Upper lobe of left lung (tissue), 4 donors: ENCODE measurements at regions not wholly inside any gene's neighbourhood (a gene's known extent, or its start where the extent isn't known, plus 50 kb on each side); places are given as distances from the start of the nearest gene placed in this dataset.

Experiments used
- POLR2A ChIP-seq, 4 donors: fragments of 450-650 bp; IDR thresholded peaks; one replicate each; pipeline ENCODE4 v1.5.1; 2016 to 2017; ENCODE audit warnings: antibody characterized with exemption in 4 of 4, mild to moderate bottlenecking in 2 of 4
- TF ChIP-seq, protein P1 (sequence below), 6 experiments: fragments of 450-650 bp in 4 of 6; fragments of 200-600 bp in 2 of 6; sonication (generic) in 2 of 6; IDR thresholded peaks; one replicate each; pipeline ENCODE4 v1.5.1; 2016 to 2019; ENCODE audit warnings: antibody characterized with exemption in 6 of 6

GRCh38 chr2:64246962-64247361, 102.7 kb upstream of the PELI1 start:
- no peak for TF ChIP-seq POLR2A (IDR thresholded peaks at IDR 0.05)
- TF ChIP-seq, protein P1, sequence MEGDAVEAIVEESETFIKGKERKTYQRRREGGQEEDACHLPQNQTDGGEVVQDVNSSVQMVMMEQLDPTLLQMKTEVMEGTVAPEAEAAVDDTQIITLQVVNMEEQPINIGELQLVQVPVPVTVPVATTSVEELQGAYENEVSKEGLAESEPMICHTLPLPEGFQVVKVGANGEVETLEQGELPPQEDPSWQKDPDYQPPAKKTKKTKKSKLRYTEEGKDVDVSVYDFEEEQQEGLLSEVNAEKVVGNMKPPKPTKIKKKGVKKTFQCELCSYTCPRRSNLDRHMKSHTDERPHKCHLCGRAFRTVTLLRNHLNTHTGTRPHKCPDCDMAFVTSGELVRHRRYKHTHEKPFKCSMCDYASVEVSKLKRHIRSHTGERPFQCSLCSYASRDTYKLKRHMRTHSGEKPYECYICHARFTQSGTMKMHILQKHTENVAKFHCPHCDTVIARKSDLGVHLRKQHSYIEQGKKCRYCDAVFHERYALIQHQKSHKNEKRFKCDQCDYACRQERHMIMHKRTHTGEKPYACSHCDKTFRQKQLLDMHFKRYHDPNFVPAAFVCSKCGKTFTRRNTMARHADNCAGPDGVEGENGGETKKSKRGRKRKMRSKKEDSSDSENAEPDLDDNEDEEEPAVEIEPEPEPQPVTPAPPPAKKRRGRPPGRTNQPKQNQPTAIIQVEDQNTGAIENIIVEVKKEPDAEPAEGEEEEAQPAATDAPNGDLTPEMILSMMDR (IDR thresholded peaks at IDR 0.05): no peak
